KG1 (cell line): ENCODE measurements at regions not wholly inside any gene's neighbourhood (a gene's known extent, or its start where the extent isn't known, plus 50 kb on each side); places are given as distances from the start of the nearest gene placed in this dataset.

ENCODE experiments used
- DNase-seq: peaks from one replicate; lab custom pipeline; 2025; lab: John Stamatoyannopoulos, UW

DNA sequence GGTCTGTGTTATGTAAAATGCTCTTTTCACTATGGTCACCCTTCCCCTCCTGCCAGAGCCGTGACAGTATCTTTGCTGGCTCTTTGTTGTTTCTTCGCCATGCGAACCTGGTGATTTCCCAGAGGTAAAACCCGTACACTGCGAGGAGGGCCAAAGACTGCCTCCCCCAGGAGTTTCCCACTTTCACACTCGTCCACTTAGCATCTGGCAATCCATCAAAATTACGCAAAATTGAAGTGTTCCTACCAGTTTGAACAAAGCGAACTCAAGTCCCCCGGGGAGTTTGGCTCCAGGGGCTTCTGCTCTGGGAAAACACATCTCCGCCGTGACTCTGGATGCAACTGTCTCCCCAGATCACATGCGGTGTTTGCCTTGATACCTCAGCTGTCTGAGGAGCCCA is 239.9 kb downstream of the FAM43A start:
- no peak for DNase-seq

DNA sequence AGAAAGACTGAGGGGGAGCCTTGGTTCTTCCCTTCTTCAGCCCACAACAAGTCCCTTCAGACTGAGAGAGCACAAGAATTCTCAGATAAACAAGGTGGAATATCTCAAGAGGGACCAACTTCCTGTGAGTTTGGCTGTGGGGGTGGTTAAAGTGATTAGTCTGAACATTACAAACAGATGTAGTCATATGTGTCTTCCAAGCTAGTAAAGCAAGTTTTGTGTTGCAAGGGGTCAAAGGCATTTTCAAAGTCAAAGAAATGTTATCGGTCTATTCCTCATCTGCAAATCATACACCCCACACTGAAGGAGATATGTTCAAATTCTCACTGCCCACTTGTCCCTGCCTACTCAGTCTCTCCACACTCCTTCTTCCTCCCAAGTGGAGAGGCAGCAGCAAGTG is 242.5 kb downstream of the FAM43A start:
- DNase-seq = no peak

DNA sequence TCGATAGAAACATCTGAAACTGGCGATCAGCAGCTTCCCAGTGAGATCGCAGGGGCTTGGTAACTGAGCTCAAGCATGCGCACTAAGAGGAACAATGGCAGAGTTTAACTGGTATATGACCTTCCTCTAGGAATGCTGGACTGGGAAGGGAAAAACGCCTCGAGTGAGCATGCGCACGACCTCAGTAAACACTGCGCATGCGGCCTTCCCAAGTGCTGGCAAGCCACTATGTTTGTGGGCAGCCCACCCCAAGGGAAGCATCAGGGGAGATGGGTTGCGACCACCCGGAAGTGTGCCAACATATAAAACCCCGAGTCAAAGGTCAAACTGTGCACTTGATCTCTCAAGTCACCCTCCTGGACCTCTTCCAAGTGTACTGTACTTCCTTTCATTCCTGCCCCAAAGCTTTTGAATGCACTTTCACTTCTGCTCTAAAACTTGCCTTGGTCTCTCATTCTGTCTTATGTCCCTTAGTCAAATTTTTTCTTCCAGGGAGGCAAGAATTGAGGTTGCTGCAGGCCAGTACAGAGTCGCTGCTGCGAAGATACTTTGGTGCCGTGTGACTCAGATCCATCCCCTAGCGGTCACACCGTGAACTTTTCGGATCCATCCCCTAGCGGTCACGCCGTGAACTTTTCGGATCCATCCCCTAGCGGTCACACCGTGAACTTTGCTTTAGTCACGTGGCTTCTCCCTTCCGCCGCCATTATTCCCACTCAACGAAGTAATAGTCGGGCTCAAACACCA is 243.3 kb downstream of the FAM43A start:
- DNase-seq = no peak

DNA sequence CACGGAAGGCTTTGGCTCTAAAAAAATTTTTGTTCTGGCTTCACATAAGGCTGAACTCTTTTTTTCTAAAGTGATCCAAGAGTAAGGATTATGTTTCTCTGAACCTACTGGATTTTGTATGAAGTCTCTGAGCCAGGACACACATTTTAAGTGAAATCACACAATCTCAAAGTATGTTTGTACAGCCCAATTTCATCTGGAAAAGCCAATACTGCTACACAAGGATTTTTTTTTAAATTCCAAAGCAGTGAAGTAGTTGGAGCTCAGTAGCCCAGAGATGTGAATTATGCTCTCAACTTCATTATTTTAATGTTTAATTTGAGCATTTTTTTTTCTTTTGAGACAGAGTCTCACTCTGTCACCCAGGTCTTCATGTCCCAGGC is 243.9 kb downstream of the FAM43A start:
- no peak for DNase-seq

DNA sequence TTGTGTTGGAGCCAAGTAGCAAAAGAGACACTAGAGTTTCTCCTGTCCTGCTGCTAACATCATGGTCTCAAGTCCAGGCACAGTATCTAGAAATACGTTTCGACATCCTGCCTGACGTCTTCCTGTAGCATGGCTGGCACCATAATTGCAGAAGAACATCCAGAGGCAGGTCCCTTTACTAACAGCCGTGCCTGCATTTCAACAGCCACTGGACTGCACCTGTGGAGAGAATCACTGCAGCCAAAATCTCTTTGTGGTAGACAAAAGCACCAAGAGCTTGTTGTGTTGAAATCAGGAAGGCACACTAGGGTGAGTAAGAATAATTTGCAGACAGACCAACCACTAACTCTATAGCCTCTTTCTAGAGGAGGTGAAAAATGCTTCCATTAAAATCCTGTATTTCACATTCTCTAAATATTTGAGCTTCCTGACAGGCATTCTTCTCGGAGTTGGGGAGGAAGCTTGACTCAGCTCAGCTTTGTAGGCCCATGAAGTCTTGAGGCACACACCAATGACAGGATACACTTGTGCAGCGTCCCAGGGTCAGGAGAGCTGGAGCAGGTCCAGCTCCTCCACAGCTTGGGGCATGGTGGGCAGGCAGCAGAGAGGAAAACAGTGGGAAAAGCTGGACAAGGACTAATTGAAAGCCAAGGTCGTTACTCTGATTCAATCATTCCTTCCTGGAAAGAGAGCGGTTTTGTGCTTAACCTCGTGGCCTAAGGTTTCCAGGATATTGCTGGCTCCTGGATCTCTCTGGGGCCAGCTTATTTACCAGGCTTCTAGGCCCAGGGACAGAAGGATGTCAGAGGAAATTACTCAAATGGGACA is 244.9 kb downstream of the FAM43A start:
- no peak for DNase-seq

DNA sequence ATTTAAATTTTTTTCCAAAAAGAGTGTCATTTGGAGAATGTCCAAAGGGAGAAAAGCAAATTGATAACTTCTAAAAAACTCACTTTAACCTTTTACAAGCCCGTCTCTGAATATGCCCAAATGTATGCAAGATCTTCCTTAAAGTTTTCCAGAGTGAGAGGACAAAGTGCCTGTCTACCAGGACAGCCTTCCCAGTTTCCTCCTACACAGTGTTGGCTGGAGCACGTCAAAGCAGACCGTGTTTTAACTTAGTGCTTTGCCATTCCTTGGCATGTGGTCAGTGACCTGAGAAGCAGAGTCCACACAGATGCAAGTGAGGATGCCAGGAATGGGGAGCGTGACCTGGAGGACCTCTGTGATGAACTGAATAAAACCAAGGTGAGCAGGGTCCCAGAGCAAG is 245.7 kb downstream of the FAM43A start:
- DNase-seq = no peak

DNA sequence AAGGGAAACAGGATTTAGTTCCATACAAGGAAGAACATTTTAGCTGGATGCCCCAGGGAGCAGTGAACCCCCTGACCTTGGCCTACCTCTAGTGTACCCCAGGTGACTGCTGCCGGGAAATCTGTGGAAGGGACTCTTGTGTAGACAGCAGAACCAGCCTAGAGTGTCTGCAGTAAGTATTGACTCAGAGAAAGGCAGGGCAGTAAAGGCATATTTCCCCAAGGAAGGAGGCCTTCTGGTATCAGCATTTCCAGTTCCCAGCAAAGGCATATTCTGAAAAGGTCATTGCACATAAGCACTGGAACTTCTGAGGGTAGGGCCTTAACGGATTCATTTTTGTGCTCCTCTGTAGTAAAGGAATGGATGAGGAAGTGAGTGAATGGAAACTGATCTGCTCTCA is 246.2 kb downstream of the FAM43A start:
- DNase-seq = no peak

DNA sequence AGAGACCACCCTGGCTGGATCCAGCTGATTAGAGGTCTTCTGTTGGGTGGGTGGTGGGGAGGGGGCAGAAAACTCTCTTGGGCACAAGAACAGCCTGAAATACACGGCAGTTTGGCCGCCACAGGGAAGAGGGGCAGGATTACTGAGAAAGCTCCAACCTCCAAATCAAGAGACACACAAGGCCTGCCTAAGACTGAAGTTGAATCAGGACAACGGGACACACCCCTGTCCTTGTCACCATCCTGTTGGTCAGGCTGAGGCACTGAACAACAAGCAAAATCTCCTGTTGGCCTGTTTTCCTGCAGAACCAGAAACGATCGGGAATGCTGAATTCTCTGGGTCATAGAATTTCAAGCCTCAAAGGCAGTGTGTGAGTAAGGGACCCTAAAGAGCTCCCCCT is 247.8 kb downstream of the FAM43A start:
- DNase-seq = no peak

DNA sequence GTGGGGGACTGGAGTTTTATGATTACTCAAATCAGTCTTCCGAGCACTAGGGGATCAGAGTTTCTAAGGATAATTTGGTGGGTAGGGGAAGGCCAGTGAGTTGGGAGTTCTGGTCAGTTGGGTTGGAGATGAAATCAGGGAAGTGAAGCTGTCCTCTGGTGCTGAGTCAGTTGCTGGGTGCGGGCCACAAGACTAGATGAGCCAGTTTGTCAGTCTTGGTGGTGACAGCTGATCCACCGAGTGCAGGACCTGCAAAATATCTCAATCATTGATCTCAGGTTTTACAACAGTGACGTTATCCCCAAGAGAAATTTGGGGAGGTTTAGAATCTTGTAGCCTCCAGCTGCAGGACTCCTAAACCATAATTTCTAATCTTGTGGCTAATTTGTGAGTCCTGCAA is 249.4 kb downstream of the FAM43A start:
- DNase-seq = no peak

DNA sequence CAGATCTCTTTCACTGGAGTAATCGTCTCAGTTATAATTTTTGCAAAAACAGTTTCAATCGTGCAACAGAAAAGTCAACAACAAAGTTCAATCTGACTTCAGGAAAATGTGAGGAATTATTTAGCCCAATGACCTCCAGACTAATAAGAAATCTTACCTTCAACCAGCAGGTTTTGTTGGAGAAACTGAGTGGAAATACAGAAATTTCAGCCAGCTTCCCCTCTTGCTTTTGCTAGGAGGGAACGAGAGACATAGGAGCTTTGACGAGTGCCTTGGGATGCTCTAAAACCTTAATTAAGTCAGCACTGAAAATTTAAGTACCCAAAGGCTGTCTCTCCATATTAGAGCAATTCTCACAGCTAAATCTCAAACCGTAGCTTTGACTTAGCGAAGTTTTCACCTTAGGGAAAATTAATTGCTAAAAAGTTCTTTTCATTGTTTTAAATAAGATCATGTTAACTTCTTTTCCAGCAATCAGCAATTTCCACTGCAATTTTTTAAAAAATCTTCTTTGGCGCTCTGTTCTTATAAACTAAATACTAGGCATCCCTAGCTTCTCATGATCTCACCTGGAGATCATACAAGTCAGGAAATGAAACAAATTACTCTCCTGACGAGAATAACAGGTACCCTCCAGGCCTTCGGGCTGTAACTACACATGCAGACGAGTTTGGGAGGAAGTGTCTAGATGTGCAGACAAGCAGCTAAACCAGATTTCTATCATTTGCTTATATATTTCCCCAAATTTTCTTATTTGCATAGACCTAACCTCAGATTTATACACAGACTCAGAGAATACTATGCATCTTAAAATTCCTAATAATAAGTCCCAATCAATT is 250.2 kb downstream of the FAM43A start:
- DNase-seq = no peak

DNA sequence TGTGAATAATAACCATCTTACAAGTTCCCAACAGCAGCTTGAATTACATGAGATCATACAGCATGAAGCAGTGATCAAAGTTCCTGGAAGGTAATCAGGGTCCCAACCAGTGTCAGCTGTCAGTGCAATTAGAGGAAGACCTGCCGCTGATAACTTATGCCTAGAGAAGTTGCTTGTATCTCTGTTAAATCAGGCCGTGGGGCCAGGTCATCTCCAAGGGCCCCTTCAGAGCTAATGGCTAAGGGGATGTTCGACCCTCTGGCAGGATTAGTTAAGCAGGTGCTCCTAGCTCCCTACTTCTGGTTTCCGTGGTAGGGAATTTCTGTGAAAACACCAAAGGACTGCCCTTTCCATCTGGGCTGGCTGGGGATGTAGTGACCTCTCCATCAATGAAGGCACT is 251.0 kb downstream of the FAM43A start:
- DNase-seq = no peak

DNA sequence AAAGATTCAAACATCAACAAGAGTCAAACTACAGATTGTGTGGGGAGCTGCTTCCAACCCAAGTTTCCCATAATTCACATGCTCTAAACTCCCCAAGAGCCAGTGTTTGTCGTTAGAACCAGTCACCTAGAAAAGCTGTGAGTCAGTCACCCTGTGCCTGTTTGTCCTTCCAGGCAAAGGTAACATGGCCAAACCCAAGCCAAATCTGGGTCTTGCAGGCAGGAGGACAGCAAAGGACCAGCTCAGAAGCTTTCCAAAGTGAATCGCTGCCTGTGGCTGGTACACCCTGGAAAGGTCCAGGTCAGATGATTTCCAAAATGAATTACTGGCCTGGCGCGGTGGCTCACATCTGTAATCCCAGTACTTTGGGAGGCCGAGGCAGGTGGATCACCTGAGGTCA is 251.5 kb downstream of the FAM43A start:
- DNase-seq = no peak

DNA sequence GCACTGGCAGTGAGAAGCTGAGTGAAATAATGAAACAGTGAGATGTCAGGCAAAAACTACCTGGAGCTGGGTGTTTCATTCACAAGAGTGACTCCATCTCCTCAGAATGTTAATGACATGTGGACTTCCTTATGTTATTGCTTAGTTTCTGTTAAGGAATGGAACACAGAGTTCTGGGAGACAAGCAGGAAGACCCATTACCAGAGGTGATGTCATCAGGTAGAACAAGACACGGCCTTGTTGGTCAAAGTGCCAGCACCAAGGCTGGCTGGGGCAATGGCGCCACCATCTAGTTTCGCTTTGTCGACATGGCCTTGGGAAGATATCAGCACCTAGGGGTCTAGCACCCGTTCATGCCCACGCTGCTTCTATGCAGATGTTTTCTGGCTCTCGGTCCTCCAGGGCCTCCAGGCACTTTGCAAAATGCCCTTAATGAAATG is 252.2 kb downstream of the FAM43A start:
- DNase-seq = no peak

DNA sequence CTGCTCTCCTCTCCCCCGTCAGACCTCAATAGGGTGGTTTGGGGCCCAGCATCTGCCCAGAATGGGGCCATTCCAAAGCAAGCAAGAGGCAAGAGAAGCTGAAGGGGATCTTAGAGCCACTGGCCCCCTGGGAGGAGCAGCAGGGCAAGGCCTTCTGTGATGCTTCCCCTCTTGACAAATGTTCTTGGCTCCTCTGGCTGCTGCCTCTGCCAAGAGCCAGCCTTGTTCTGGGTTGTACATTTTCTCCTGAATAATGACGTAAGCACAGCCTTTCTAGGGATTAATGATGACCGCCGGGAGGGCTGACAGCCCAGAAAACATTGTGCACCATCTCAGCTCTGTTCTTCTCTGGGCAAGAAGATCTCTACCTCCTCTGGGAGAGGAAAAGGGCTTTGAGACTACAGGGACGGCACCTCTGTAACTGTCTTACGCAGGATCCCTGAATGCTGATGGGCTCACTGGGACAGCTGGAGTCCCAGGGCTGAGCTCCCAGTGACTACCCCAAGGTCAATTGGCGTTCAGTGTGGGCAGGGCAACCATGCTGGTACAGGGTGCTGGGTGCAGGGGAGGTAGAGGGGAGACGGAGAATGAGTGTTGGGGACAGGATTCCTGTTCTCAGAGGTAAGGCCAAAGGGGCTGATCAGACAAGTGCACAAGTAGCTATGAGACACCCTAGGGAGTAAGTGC is 253.3 kb downstream of the FAM43A start:
- DNase-seq = no peak

DNA sequence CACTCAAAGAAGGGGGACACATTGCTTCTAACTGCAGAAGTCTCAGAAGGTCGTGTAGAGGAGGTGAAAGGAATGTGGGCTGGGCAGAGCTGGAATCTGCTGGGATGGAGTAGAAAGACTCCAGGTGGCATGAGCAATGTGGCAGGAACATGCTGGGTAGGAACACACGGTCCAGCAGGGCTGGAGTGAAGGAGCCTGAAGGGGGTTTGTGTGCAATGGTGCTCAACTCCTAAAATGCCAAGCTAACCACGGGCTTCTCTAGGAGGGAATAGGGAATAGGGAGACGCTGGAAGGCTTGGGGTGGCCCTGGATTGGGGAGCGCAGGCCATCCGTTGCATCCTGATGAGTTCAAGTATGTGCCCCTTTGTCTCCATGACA is 253.8 kb downstream of the FAM43A start:
- no peak for DNase-seq

DNA sequence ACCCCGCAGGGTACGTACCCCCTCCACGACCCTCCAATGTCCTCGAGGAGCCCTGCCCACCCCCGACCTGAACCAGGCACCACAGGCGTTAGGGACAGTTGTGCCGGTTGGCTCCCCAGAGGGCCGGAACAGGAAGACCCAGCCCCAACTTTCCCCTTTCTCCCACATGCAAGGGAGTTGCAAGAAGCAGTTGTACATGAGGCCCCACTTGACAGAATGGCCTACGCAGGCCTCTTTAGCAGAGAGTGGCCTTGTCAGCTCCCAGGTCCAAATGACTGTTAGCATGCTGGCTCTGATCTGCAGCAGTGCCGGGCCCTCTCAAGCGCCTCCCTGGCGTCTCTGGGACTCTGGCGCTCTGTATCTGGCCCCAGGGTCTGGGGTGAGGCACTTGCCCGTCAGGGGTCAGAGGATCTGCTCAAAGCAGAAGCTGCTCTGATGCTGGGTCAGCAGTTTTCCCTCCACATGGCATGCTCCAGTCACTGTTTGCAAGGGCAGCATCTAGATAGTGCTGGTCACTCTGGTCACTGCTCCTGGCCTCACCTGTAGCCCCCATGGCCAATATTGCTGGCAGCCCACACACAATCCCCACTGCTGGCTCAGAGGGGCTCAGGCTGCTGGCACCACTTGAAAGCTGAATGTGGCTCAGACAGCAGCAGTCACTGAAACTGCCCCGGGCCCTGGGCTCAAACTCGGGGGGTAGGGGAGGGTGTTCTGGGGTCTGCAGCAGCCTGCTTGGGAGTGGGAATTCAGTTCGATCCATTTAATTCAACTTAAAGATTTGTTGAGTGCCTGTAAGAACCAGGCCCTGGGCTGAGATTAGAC is 254.5 kb downstream of the FAM43A start:
- no peak for DNase-seq

DNA sequence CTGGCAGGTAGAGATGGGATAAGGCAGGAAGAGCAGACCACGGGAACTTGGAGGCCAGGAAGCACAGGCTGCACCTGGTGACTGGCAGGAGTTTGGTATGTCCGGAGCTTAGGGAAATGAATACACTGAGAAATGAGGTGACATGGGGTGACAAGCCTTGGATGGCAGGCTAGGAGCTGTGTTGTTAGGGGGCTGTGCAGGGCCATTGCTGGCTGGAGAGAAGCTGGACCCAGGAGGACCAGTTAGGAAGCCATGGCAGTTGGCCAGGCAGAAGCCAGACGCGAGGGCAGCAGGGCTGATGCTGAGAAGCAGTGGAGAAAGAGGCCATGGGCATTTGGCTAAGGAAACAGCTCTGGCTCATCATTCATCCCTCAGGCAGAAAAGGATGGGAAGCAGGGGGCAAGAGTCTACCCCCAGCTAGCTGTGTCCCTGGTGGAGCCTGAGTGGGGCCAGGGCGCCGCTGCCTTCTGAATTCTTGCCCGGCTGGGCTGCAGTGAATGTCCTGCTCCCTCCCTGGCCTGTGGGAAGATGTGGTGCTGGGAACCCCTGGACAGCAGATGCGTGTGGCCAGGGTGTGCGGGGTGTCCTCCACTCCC is 255.8 kb downstream of the FAM43A start:
- DNase-seq = no peak

DNA sequence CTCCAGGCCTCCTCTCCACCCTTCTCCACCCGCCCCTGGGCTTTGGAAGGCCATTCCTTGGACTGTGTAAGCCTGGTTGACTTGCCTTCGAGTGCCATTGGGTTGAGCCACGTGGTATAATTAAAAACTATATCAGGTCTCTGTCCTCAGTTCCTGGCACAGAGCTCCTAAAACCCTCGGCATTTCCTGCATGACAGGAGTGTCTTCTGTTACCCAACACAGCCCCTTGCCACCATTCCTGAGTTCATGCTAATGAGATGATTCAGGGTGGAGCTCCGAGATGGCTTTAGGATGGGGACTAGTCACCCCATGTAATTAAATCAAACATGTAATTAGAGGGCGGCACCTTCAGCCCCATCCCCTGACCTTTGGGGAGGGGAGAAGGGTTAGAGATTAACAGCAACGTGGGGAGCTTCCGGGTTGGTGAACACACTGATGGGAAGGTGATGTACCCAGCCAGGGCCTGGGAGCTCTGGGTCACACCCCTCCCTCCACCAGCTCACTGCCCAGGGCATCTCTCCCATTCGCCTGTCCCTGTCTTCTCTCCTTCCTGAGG is 256.4 kb downstream of the FAM43A start:
- DNase-seq = no peak

DNA sequence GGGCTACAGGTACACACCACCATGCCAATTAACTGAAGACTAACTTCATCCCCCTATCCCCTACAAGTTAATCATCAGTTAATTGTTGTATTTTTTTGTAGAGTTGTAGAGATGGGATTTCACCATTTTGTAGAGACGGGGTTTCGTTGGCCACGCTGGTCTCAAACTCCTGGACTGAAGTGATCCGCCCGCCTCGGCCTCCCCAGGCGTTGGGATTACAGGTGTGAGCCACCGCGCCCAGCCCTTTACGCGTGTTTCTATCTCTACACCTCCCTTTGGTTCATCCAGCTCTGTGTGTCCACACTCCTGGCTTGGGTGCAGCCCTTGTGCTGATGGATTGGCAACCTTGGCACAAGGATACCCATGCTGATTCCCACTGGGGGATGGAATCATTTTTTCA is 258.8 kb downstream of the FAM43A start:
- DNase-seq = no peak

DNA sequence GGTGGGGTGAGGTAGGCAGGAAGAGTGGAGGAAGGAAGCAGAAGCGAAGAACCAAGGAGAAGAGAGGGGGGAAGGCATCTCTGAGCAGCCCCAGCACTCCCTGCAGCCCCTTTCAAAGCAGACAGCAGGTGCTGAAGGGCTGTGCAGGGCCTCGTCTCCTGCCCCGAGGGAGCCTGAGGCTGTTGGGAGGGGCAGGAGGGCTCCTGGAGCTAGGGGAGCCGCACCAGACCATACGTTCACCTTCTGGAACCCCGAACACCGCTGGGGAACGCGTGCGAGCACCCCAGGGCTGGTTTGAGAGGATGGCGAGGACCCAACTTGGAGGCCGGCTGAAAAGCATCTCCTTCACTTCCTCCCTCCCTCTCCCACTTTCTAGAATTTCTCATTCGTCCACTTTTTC is 259.8 kb downstream of the FAM43A start:
- no peak for DNase-seq

DNA sequence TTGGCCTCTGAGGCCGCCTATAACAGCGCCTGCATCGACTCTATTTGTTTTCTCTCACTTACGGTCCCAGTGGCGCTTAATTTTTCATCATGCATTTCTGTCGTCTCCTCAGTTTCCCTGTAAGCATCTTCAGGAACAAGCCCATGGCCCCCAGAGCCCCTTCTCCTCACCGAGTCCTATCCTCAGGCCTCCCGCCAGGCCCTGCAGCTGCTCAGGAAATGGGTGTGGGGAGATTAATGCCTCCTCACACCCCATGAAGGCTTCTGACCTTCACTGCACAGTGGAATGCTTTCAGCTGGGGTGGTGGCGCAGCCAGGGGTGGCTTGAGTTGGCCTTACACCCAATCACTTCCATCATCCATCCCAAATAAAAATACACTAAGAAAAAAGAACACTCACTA is 260.4 kb downstream of the FAM43A start:
- no peak for DNase-seq
